GM21526 (cell line): ENCODE measurements at regions not wholly inside any gene's neighbourhood (a gene's known extent, or its start where the extent isn't known, plus 50 kb on each side); places are given as distances from the start of the nearest gene placed in this dataset.

Experiments
- ATAC-seq: cut with Tn5 transposase; IDR thresholded peaks from one replicate; pipeline ENCODE4 v1.9.1; 2021; ENCODE audit warnings: moderate library complexity; ENCODE audit not compliant: unreplicated experiment, low FRiP score

- no peak for ATAC-seq
Measured at GRCh38 chrX:39703307-39703706, 394.5 kb downstream of the BCOR start.

- no peak for ATAC-seq
Measured at GRCh38 chrX:39704590-39704989, 393.2 kb downstream of the BCOR start.

DNA sequence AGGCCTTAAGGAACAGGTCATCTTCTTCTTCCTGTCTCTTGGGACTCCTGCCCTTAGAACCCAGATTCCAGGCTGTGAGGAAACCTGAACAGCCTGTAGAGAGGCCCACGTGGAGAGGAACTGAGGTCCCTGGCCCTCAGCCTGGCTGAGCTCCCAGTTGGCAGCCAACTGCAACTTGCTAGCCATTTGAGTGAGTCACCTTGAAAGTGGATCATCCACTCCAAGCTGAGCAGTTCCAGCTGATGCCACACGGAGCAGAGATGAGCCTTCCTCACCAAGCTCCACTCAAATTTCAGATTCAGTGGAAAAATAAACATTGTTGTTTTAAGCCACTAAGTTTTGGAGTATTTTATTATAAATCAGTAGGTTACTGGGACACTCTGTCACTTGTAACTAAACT, 392.5 kb downstream of the BCOR start:
- no peak for ATAC-seq

DNA sequence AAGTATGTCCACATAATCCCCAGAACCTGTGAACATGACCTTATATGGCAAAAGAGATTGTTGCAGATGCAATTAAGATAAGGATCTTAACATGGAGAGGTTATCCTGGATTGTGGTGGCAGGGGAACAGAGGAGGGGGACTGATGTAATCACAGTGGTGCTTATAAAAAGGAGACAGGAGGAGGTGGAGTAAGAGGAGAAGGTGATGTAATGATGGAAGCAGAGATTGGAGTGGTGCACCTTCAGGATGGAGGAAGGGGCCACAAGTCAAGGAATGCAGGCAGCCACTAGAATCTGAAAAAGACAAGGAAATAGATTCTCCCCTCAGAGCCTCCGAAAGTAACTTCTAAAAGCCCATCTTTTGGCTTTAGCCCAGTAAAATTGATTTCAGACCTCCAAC, 388.4 kb downstream of the BCOR start:
- no peak for ATAC-seq

DNA sequence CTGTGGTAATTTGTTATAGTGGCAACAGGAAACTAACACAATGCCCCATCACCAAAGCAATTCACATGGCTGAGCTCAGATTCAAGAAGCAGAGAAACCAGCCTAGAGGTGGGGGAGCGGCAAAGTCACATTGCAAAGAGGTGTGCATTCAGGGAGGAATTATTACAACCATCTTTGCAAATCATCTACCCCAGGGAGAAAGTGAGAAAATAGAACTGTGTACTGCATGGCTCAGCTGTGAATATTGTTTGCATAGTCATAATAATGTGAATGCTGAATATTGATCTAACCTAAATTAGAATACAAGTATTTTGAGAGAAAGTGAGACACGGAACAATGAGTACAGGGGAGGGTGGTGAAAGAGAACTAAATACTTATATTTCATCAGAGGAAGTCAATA, 387.9 kb downstream of the BCOR start:
- no peak for ATAC-seq

GRCh38 chrX:39710776-39711175, 387.0 kb downstream of the BCOR start:
- ATAC-seq, result no peak

GRCh38 chrX:39714471-39714870, 383.3 kb downstream of the BCOR start:
- no peak for ATAC-seq

GRCh38 chrX:39716401-39716800, 381.4 kb downstream of the BCOR start:
- ATAC-seq, result no peak

GRCh38 chrX:39716802-39717540, 380.8 kb downstream of the BCOR start:
- ATAC-seq, result no peak

- ATAC-seq, result no peak
Measured at GRCh38 chrX:39718981-39719380, 378.8 kb downstream of the BCOR start.

DNA sequence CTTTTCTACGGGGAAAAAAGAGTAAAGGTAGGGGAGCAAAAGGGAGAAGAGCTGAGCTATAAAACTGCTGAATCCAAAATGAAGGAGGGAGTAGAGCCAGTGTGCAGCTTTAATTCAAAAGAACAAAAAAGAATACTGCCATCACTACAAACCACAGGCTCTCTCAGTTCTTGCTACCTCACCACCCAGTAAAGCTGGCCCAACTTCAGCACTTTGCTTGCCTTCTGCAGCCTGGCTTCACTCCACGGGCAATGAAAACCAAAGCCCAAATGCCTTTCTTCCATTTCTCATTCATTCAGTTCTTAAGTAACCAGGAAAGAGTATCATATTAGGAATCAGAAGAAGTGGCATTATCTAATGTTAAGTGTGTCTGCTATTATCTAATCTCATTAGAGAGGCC, 376.8 kb downstream of the BCOR start:
- ATAC-seq, result no peak

GRCh38 chrX:39721566-39722279, 376.0 kb downstream of the BCOR start:
- no peak for ATAC-seq

DNA sequence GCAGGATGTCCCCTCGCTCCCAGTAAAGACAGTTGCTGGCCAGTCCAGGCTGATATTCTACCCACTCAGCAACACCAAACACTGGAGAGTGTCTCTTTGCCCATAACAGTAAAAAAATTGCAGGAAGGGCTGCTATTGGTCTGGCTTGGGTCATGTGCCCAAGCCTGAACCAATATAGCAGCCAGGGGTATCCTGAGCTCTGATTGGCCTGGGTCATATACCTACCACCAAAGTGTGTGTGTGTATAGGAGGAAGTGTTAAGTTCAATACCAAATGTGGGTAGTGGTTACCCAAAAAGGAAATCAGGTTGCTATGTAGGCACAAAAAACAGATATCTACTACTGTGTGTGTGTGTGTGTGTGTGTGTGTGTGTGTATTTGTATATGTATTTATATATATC, 373.2 kb downstream of the BCOR start:
- no peak for ATAC-seq

DNA sequence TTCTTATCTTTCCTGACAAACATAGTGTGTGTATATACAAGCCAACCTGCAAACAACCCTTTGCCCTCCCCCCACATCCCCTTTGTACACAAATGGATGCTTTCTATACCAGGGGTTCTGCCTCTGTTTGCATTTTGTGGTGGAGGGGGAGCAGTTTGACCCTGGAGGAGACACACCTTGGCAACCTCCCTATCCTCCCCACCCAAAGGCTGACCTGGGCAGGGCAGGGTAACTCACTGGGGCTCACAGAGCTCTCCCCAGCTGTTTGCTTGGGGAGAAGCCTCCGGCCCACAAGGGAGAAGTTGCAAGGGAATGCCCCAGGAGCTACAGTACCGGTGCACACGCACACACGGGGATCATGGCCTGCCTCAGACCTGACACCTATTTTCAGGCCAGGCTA, 372.6 kb downstream of the BCOR start:
- ATAC-seq, result no peak

DNA sequence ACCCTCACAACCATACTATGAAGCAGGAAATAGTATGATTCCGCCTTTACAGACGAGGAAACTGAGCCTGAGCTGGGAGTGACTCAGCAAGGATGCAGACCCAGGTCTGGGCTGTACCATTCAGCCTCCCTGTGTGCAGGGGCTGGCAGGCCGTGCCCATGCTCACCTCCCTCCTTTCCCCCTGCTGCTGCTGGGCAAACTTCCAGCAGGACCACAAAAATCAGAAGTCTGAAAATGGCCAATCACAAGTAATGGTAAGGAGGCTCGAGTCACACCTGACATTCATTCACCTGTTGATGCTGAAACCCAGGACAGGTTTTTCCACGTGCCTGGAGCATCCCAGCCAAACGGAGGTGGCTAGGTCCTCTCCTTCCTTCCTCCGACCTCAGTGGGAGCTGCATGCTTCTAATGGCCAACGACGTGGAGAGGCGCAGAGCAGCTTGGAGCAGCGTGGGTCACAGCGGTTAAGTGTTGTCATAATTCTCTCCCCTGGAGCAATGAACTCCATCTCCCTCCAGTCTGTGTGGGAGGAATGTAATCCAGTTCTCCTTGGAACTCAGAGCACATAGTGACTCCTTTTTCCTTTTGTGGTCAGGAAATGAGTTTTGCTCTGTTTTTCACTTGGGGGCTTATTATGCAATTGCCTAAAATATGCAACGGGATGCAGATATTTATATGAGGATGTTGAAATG, 371.7 kb downstream of the BCOR start:
- no peak for ATAC-seq

DNA sequence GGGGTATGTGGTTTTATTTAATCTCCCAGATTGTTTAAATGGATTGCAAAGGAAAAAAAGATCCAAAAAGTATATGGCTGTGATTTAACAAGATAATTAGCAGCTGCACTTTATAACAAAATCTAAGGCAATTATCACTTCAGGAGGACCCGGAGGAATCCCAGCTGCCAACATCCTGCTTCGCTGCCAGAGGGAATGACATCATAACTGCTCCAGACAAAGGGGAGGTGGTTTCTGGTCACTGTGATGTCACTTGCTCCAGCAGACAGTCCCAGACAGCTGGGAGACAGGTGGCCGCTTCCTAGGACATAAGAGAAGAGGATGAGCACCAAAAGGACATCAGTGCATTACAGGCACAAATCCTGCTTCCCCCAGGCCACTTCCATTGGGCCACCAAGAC, 371.0 kb downstream of the BCOR start:
- ATAC-seq, result no peak

GRCh38 chrX:39728025-39728424, 369.7 kb downstream of the BCOR start:
- no peak for ATAC-seq

DNA sequence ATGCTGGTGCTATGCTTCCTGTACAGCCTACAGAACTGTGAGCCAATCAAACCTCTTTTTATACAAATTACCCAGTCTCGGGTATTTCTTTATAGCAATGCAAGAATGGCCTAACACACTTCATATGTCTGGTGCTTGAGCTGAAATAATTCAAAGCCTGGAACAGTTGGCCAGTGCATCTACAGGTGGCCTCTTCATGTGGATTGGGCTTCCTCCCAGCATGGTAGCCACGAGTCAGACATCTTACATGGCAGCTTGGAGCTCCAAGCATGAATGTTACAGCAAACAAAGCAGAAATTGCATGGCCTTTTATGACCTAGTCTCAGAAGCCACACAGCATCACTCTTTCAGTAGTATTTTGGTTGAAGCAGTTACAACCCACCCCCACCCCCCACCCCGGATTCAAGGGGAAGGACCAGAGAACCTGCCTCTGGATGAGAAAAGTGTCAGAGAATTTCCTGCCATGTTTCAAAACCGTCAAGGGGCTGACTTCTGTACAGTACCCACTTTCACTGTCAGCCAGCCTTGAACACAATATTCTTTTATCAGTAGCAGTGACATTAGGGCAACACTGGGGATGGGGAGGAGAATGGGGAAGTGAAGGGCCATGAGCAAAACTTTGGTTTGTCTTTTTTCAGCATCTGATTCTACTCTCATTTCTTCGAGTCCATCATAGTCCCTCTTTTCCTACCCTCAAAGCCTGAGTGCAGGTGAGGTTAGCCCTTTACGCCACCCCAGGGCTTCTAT, 368.7 kb downstream of the BCOR start:
- ATAC-seq, result no peak

GRCh38 chrX:39729981-39730661, 367.6 kb downstream of the BCOR start:
- no peak for ATAC-seq

GRCh38 chrX:39730662-39731329, 367.0 kb downstream of the BCOR start:
- ATAC-seq, result no peak
